NCI-H526 treated with DMSO at 0.1 percent for 48 hours (cell line): ENCODE measurements at regions not wholly inside any gene's neighbourhood (a gene's known extent, or its start where the extent isn't known, plus 50 kb on each side); places are given as distances from the start of the nearest gene placed in this dataset.
"Not testable (repeated sequence)": the region's sequence is repeated elsewhere in the genome, so short reads cannot be mapped to it uniquely, and the experiment has no call there.

Experiments
- DNase-seq: peaks from one replicate; lab custom pipeline; 2025; lab: John Stamatoyannopoulos, UW

- no peak for DNase-seq
These were observed 1009.0 kb upstream of the LCORL start for GRCh38 chr4:19030536-19030935.

DNA sequence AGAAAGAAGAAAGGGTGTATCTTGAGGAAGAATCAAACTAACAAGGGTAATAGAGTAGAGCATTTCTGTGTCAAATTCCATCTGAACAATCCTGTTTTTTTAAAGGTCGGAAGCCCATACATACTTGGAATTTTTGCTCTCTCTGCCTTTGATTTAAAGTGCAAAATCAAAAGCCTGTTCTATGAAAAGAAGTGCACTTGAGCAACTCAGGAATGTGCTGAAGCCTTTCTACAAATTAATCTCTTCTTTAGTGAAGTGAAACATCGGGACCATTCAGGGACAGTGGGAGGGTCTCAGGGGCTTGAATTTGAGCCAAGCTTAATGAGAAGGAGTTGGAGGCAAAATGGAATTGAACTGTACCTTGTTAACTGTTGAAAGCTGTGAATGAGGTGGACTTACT is 1008.5 kb upstream of the LCORL start:
- DNase-seq = no peak

- DNase-seq = no peak
These were observed 1004.7 kb upstream of the LCORL start for GRCh38 chr4:19026281-19026680.

- DNase-seq = no peak
These were observed 1003.5 kb upstream of the LCORL start for GRCh38 chr4:19025031-19025430.

DNA sequence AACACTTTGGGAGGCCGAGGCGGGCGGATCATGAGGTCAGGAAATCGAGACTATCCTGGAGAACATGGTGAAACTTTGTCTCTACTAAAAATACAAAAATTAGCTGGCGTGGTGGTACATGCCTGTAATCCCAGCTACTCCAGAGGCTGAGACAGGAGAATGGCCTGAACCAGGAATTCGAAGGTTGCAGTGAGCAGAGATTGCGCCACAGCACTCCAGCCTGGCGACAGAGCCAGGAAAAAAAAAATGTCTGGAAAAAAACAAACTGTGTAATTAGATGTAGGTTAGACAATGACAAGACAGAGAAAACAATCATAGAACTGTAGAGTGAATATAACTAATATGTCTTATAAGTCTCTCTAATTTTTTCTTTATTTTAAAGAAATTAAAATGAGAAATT is 1002.5 kb upstream of the LCORL start:
- DNase-seq = no peak

DNA sequence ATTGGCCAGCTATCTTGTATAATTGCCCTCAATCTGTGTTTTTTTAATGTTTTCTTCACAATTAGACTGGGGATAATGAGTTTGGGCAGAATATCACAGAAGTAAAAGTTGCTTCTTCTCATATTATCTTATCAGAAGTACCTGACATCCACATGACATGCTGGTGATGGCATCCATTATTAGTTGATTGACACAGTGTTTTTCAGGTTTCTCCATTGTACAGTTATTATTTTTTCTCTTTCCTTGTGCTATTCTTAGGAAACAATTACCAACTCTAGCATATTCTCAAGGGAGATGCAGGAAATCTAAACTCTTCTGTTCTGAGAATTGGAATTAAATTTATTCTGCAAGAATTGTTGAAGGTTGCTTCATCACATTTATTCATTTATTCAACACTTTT is 1000.1 kb upstream of the LCORL start:
- DNase-seq = no peak

DNA sequence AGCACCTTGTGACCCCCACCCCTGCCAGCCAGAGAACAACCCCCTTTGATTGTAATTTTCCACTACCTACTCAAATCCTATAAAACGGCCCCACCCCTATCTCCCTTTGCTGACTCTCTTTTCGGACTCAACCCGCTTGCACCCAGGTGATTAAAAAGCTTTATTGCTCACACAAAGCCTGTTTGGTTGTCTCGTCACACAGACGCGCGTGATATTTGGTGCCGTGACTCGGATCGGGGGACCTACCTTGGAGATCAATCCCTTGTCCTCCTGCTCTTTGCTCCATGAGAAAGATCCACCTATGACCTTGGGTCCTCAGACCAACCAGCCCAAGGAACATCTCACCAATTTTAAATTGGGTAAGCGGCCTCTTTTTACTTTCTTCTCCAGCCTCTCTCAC is 995.0 kb upstream of the LCORL start:
- DNase-seq = not testable (repeated sequence)

GRCh38 chr4:19014594-19014993 is 993.0 kb upstream of the LCORL start:
- DNase-seq = no peak

GRCh38 chr4:19010761-19011160 is 989.2 kb upstream of the LCORL start:
- DNase-seq = no peak

- DNase-seq = no peak
These were observed 988.3 kb upstream of the LCORL start for GRCh38 chr4:19009881-19010280.

GRCh38 chr4:19005211-19005610 is 983.7 kb upstream of the LCORL start:
- no peak for DNase-seq

DNA sequence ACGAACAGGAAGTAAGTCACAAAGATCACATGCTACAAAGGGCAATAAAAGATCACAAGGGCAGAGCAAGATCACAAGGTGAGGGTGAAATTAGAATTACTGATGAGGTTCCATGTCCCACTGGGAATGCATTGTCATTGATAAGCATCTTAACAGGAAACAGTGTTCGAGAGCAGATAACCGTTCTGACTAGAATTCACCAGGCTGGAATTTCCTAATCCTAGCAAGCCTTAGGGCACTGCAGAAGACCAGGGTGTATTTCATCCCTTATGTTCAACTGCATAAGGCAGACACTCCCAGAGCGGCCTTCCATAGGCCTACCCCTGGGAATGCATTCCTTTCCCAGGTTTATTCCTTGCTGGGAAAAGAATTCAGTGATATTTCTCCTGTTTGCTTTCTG is 980.6 kb upstream of the LCORL start:
- DNase-seq = no peak

DNA sequence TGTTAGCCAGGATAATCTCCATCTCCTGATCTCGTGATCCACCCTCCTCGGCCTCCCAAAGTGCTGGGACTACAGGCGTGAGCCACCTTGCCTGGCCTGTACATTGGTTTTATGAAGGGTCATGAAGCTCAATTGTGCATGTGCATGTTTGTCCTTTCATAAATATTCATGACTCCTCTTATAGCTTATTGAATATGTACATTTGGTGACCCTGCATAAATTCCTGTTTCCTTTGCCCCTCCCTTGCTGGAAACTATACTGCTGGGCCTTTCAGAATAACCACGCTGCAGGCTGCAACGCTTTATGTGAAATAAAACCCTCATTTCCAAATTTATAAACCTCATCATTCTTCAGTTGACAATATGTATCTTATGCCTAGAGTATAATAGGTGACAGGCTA is 978.0 kb upstream of the LCORL start:
- no peak for DNase-seq

- no peak for DNase-seq
These were observed 959.7 kb upstream of the LCORL start for GRCh38 chr4:18981234-18981615.

- DNase-seq = no peak
These were observed 959.1 kb upstream of the LCORL start for GRCh38 chr4:18980516-18981233.

DNA sequence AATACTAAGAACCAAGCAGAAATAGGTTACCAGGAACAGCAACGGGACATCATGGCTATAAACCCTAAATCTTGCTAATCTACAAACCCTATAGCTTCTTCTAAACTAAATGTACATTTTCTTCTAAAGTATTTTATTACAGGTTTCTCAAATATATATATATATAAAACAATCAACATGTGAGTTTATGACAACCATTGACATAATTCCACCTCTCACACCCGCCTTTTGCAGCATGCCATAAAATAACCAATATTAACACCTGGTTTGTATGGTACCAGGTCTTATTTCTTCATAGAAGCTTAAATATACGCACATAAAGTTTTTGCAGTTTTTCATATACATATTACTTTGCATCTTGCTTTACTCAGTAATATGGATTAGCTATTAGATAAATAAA is 955.3 kb upstream of the LCORL start:
- no peak for DNase-seq

GRCh38 chr4:18975916-18976808 is 954.6 kb upstream of the LCORL start:
- no peak for DNase-seq

DNA sequence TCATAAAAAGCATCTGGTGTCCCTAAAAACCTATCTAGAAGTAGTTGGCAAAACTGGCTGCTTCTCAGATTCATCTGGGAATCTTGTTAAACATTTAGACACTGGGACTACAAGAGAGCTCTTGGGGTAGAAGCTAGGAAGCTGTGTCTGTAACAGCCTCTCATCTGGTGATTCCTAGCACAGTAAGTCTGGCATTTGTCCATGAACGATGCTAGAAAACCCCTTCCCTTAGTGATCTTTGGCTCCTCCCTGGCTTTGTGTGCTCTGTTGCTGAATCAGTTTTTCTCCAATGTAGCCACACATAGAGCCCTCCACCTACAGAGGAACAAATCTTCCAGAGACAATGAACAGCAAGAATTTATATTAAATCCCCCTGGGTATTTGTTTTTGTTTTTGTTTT is 951.7 kb upstream of the LCORL start:
- no peak for DNase-seq

DNA sequence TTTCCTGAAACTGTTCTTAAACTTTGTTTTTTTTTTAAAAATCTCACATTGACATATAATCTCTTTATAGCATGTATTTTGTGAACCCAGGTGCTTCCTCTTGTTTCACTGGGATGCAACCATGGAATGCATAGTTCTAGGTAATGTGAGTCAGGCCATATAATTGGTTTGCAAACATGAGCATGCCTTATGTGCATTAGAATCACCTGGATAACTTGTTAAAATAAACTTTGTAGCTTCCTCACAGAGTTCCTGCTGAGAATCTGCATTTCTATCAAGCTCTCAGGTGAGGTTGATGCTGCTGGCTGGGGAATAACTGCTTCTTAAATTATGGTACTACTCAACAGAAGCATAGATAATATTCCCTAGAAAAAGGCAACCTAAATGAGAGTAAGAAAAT is 940.3 kb upstream of the LCORL start:
- no peak for DNase-seq

GRCh38 chr4:18961266-18961665 is 939.7 kb upstream of the LCORL start:
- no peak for DNase-seq

- DNase-seq = no peak
These were observed 936.2 kb upstream of the LCORL start for GRCh38 chr4:18957716-18958115.

- no peak for DNase-seq
These were observed 933.0 kb upstream of the LCORL start for GRCh38 chr4:18954538-18954937.

DNA sequence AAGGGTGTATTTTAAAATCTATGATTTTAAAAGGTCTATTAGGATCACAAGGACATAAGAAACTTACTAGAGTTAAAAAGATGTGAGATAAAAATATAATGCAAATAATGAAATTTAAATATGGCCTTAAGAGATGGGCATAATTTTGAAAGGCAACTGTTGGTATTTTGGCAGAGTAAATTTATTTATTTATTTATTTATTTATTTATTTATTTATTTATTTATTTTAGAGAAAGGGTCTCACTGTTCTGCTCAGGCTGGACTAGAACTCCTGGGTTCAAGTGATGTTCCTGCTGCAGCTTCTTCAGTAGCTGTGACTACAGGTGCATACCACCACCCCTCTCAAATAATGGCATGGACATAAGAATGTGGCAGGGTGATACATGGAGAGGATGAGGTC is 932.1 kb upstream of the LCORL start:
- DNase-seq = no peak

DNA sequence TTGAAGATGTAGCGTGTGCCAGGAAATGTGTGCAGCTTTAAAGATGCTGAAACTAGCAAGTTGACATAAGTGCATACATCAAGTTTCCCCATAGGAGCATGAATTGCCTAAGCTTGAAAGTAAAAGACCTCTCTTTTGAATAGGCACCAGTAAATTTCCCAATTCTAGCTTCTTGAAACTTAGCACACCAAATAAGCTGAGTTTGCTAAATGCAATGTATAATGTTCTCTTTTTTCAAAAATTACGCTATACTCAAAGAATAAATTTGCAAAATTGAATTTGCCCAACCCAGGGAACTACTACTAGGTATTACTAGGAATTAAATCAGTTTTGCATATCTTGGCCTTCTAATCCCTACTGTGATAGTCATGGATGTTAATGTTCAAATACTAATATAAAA is 923.9 kb upstream of the LCORL start:
- no peak for DNase-seq
